Neural cell (in vitro differentiated cells): ENCODE measurements at regions not wholly inside any gene's neighbourhood (a gene's known extent, or its start where the extent isn't known, plus 50 kb on each side); places are given as distances from the start of the nearest gene placed in this dataset.

ENCODE experiments used
- H2AFZ ChIP-seq: fragments of 200-600, 300-800 bp; sonication (generic), shearing (Covaris generic); 2 replicates; pipeline ENCODE4 v1.6.0; 2014; ENCODE audit warnings: low read depth, mild to moderate bottlenecking, antibody characterized with exemption, low read length, moderate library complexity
- H3F3A ChIP-seq: fragments of 200-600 bp; shearing (Covaris generic); 2 replicates; pipeline ENCODE4 v1.6.1; 2016; ENCODE audit warnings: mild to moderate bottlenecking, moderate library complexity, mixed read lengths, antibody characterized with exemption, low read length; ENCODE audit not compliant: insufficient read depth, poor library complexity, severe bottlenecking
- H3K27ac ChIP-seq: fragments of 200-600, 300-800 bp; sonication (generic), shearing (Covaris generic); 2 replicates; pipeline ENCODE4 v1.5.1; 2014; ENCODE audit warnings: mild to moderate bottlenecking, low read length, moderate library complexity
- H3K27me3 ChIP-seq: fragments of 300-800, 200-600 bp; sonication (generic), shearing (Covaris generic); 2 replicates; pipeline ENCODE4 v1.6.0; 2014; ENCODE audit warnings: mild to moderate bottlenecking, low read depth, low read length, moderate library complexity; ENCODE audit not compliant: insufficient read depth
- H3K36me3 ChIP-seq: fragments of 300-800, 200-600 bp; sonication (generic), shearing (Covaris generic); 2 replicates; pipeline ENCODE4 v1.5.1; 2014; ENCODE audit warnings: mild to moderate bottlenecking, antibody characterized with exemption, low read length, moderate library complexity; ENCODE audit not compliant: insufficient read depth
- H3K4me2 ChIP-seq: fragments of 300-800, 200-600 bp; sonication (generic), shearing (Covaris generic); 2 replicates; pipeline ENCODE4 v1.6.0; 2014; ENCODE audit warnings: mild to moderate bottlenecking, low read length
- H3K4me3 ChIP-seq: fragments of 300-800, 200-600 bp; sonication (generic), shearing (Covaris generic); 2 replicates; pipeline ENCODE4 v1.5.1; 2014; ENCODE audit warnings: mild to moderate bottlenecking, low read length, moderate library complexity
- H3K79me2 ChIP-seq: fragments of 200-600 bp; shearing (Covaris generic); replicated peaks from 2 replicates; pipeline ENCODE4 v1.6.0; 2014; ENCODE audit warnings: mild to moderate bottlenecking, low read length, moderate library complexity; ENCODE audit not compliant: insufficient read depth
- H3K9ac ChIP-seq: fragments of 300-800, 200-600 bp; sonication (generic), shearing (Covaris generic); 2 replicates; pipeline ENCODE4 v1.6.1; 2016; ENCODE audit warnings: mild to moderate bottlenecking, low read length, mixed read lengths
- H3K9me2 ChIP-seq: fragments of 200-600 bp; shearing (Covaris generic); 2 replicates; pipeline ENCODE4 v1.6.1; 2016; ENCODE audit warnings: mild to moderate bottlenecking, low read length, mixed read lengths; ENCODE audit not compliant: insufficient read depth
- H3K9me3 ChIP-seq: fragments of 200-600, 300-800 bp; sonication (generic), shearing (Covaris generic); 2 replicates; pipeline ENCODE4 v1.6.1; 2016; ENCODE audit warnings: mild to moderate bottlenecking, mixed run types, low read length, moderate library complexity, mixed read lengths
- H4K20me1 ChIP-seq: fragments of 200-600 bp; shearing (Covaris generic); 2 replicates; pipeline ENCODE4 v1.6.1; 2016; ENCODE audit warnings: mild to moderate bottlenecking, mixed run types; ENCODE audit not compliant: insufficient read depth
- EP300 ChIP-seq: fragments of 450-650 bp; conservative IDR thresholded peaks from 2 replicates; pipeline ENCODE4 v1.6.1; 2014; ENCODE audit warnings: antibody characterized with exemption, mild to moderate bottlenecking, moderate library complexity; ENCODE audit not compliant: poor library complexity, severe bottlenecking
- EZH2 ChIP-seq: fragments of 200-600, 300-800 bp; shearing (Covaris generic), sonication (generic); IDR thresholded peaks from 2 replicates; pipeline ENCODE4 v1.6.1; 2014; ENCODE audit warnings: antibody characterized with exemption, low read length, borderline replicate concordance, mild to moderate bottlenecking; ENCODE audit not compliant: insufficient read depth, poor library complexity, severe bottlenecking
- MXI1 ChIP-seq: fragments of 450-650 bp; conservative IDR thresholded peaks from 2 replicates; pipeline ENCODE4 v1.6.1; 2014; ENCODE audit warnings: antibody characterized with exemption, mild to moderate bottlenecking; ENCODE audit not compliant: poor library complexity, severe bottlenecking
- POLR2AphosphoS5 ChIP-seq: IDR thresholded peaks from 2 replicates; pipeline ENCODE4 v1.6.1; 2012
- RAD21 ChIP-seq: fragments of 450-650 bp; conservative IDR thresholded peaks from 2 replicates; pipeline ENCODE4 v1.6.1; 2014; ENCODE audit warnings: antibody characterized with exemption, mild to moderate bottlenecking, moderate library complexity
- SMC3 ChIP-seq: fragments of 450-650 bp; conservative IDR thresholded peaks from 2 replicates; pipeline ENCODE4 v1.6.1; 2014; ENCODE audit warnings: antibody characterized with exemption, mild to moderate bottlenecking, moderate library complexity; ENCODE audit not compliant: poor library complexity
- TAF1 ChIP-seq: IDR thresholded peaks from 2 replicates; pipeline ENCODE4 v1.6.1; 2012; ENCODE audit warnings: low read depth
- TF ChIP-seq, protein P1 (sequence below): IDR thresholded peaks from 2 replicates; pipeline ENCODE4 v1.6.1; 2012; ENCODE audit warnings: borderline replicate concordance
- TF ChIP-seq, protein P2 (sequence below): fragments of 450-650 bp; IDR thresholded peaks from 2 replicates; pipeline ENCODE4 v1.5.1; 2014; ENCODE audit warnings: antibody characterized with exemption, mild to moderate bottlenecking, moderate library complexity; ENCODE audit not compliant: poor library complexity, severe bottlenecking

DNA sequence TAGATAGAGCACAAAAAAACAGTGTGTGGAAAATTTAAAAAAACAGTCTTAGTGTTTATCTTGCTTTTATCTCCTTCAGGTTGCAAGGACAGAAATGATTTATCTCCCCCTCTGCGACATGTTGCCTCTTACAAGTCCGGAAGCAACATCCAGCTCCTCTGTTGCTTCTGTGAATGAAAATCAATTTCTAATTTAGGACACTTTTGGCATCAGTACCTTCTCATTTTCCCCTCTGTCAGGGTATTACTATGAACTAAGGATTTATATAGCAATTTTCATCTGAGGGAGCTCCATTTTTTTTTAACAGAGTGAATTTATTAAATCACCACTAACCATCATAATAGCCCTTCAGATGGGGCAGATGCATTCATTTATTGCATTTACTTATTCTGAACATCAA is 116.6 kb upstream of the PLXNC1 start:
- TF ChIP-seq EP300 (no peak), POLR2AphosphoS5 (no peak), EZH2 (no peak), MXI1 (no peak), TAF1 (no peak), RAD21 (no peak), SMC3 (no peak)
- TF ChIP-seq, protein P1, sequence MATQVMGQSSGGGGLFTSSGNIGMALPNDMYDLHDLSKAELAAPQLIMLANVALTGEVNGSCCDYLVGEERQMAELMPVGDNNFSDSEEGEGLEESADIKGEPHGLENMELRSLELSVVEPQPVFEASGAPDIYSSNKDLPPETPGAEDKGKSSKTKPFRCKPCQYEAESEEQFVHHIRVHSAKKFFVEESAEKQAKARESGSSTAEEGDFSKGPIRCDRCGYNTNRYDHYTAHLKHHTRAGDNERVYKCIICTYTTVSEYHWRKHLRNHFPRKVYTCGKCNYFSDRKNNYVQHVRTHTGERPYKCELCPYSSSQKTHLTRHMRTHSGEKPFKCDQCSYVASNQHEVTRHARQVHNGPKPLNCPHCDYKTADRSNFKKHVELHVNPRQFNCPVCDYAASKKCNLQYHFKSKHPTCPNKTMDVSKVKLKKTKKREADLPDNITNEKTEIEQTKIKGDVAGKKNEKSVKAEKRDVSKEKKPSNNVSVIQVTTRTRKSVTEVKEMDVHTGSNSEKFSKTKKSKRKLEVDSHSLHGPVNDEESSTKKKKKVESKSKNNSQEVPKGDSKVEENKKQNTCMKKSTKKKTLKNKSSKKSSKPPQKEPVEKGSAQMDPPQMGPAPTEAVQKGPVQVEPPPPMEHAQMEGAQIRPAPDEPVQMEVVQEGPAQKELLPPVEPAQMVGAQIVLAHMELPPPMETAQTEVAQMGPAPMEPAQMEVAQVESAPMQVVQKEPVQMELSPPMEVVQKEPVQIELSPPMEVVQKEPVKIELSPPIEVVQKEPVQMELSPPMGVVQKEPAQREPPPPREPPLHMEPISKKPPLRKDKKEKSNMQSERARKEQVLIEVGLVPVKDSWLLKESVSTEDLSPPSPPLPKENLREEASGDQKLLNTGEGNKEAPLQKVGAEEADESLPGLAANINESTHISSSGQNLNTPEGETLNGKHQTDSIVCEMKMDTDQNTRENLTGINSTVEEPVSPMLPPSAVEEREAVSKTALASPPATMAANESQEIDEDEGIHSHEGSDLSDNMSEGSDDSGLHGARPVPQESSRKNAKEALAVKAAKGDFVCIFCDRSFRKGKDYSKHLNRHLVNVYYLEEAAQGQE, result no peak
- TF ChIP-seq, protein P2, sequence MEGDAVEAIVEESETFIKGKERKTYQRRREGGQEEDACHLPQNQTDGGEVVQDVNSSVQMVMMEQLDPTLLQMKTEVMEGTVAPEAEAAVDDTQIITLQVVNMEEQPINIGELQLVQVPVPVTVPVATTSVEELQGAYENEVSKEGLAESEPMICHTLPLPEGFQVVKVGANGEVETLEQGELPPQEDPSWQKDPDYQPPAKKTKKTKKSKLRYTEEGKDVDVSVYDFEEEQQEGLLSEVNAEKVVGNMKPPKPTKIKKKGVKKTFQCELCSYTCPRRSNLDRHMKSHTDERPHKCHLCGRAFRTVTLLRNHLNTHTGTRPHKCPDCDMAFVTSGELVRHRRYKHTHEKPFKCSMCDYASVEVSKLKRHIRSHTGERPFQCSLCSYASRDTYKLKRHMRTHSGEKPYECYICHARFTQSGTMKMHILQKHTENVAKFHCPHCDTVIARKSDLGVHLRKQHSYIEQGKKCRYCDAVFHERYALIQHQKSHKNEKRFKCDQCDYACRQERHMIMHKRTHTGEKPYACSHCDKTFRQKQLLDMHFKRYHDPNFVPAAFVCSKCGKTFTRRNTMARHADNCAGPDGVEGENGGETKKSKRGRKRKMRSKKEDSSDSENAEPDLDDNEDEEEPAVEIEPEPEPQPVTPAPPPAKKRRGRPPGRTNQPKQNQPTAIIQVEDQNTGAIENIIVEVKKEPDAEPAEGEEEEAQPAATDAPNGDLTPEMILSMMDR, result no peak
- H4K20me1 ChIP-seq, result no peaks in the 10 kb centered on the region
- no peaks in the 10 kb centered on the region for H3K9me2 ChIP-seq
- H3K36me3 ChIP-seq, result no peaks in the 10 kb centered on the region
- H3K4me3 ChIP-seq, result no peak overlapping the region
- no peak overlapping the region for H3K27ac ChIP-seq
- no peak overlapping the region for H3K4me2 ChIP-seq
- no peaks in the 10 kb centered on the region for H3K79me2 ChIP-seq
- H3K27me3 ChIP-seq, result no peaks in the 10 kb centered on the region
- H3F3A ChIP-seq, result no peaks in the 10 kb centered on the region
- no peak overlapping the region for H3K9ac ChIP-seq
- no peak overlapping the region for H2AFZ ChIP-seq
- H3K9me3 ChIP-seq, result no peaks in the 10 kb centered on the region

DNA sequence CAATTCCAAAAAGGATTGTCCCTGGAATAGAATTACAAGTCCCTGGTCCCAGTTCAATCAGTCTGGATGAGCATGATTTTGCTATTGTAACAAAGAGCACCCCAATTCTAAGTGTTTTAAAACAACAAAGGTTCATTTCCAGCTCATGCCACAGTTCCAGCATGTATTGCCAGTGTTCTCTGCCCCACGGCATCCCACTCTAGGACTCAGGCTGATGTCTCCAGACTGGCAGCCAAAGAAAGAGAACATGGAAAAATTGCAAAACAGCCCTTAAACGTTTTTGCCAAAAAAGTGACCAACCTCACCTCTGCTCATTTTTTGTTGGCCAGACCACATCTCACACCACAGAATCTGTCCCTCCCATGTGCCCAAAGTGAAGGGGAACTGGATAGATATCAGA is 116.0 kb upstream of the PLXNC1 start:
- Histone ChIP-seq H3F3A (no peaks in the 10 kb centered on the region), H3K27ac (peak overlapping the region; percentile 20), H3K27me3 (no peaks in the 10 kb centered on the region), H2AFZ (no peak overlapping the region), H3K9ac (no peak overlapping the region), H3K9me3 (no peaks in the 10 kb centered on the region), H3K36me3 (no peaks in the 10 kb centered on the region), H3K79me2 (no peaks in the 10 kb centered on the region), H3K9me2 (no peaks in the 10 kb centered on the region), H3K4me2 (no peak overlapping the region), H4K20me1 (no peaks in the 10 kb centered on the region), H3K4me3 (no peak overlapping the region)
- TF ChIP-seq RAD21 (no peak), TAF1 (no peak), EZH2 (no peak), EP300 (no peak), POLR2AphosphoS5 (no peak), MXI1 (no peak), SMC3 (no peak)
- TF ChIP-seq, protein P1, result no peak
- TF ChIP-seq, protein P2, result no peak
